Prostate gland (tissue), 2 donors: ENCODE measurements at regions not wholly inside any gene's neighbourhood (a gene's known extent, or its start where the extent isn't known, plus 50 kb on each side); places are given as distances from the start of the nearest gene placed in this dataset.

ENCODE experiments used
- DNase-seq: peaks from one replicate; pipeline ENCODE4 v3.0.0-alpha.2; 2019; ENCODE audit warnings: low spot score
- H3K27ac ChIP-seq, 2 donors: fragments of 200-600 bp; sonication (generic); 2 replicates each; pipeline ENCODE4 v1.5.1; 2017 to 2019
- H3K27me3 ChIP-seq: fragments of 200-600 bp; sonication (generic); replicated peaks from 2 replicates; pipeline ENCODE4 v1.5.1; 2019; ENCODE audit not compliant: insufficient read depth
- H3K36me3 ChIP-seq, 2 donors: fragments of 200-600 bp; sonication (generic); 1 replicate in 1 of 2; 2 replicates in 1 of 2; pipeline versions ENCODE4 v1.5.1 to v1.8.1; 2017 to 2019
- H3K4me1 ChIP-seq: fragments of 200-600 bp; sonication (generic); replicated peaks from 2 replicates; pipeline ENCODE4 v1.5.1; 2019
- H3K4me3 ChIP-seq, 2 donors: fragments of 200-600 bp; sonication (generic); 2 replicates each; pipeline ENCODE4 v1.5.1; 2017 to 2019
- H3K9me3 ChIP-seq: fragments of 200-600 bp; sonication (generic); 2 replicates; pipeline ENCODE4 v1.5.1; 2017
- POLR2A ChIP-seq: fragments of 450-650 bp; IDR thresholded peaks from one replicate; pipeline ENCODE4 v1.6.1; 2016; ENCODE audit warnings: antibody characterized with exemption, mild to moderate bottlenecking
- POLR2AphosphoS5 ChIP-seq: sonication (generic); formaldehyde crosslinking; IDR thresholded peaks from one replicate; pipeline ENCODE4 v1.6.1; 2017; ENCODE audit warnings: antibody characterized with exemption
- WGBS: methylation state at CpG from one replicate; pipeline ENCODE4 v1.1.5; 2018; 5-methylcytosine and 5-hydroxymethylcytosine counted together
- intact Hi-C: fragments of 100-400 bp; cut with DNase I; formaldehyde crosslinking; loops from one replicate; pipeline ENCODE4 v1.14.2; 2022
- TF ChIP-seq, protein P1 (sequence below), 4 experiments: fragments of 200-600 bp in 2 of 4; fragments of 450-650 bp in 2 of 4; sonication (generic) in 2 of 4; IDR thresholded peaks; 1 replicate in 3 of 4; 2 replicates in 1 of 4; pipeline ENCODE4 v1.5.1; 2016 to 2019; ENCODE audit warnings: antibody characterized with exemption in 4 of 4, mild to moderate bottlenecking in 2 of 4, moderate library complexity in 2 of 4

DNA sequence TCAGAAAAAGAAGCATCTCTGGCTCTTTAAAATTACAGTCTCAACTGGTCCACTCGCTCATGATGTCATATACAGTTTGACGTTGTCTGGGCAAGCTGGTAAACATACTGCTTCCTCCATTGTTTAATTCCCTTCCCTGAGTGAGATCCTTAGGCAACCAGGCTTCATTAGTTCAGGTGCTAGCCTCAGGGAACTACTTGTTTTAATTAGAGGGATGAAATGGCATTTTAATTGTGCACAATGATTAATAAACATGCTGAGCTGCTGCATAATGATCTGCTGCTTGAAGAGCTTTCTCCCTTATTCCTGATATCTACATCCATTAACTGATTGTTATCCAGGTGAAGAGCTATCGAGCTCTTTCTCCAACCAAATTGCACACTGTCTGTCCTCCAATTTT, 195.6 kb upstream of the ETAA1 start:
- 85% methylated on average over 3 of the region's 3 CpGs for WGBS
- H3K27me3 ChIP-seq, result no peaks in the 10 kb centered on the region
- H3K27ac ChIP-seq, result no peak overlapping the region
- intact Hi-C loops, result no loop called here
- TF ChIP-seq POLR2AphosphoS5 (no peak), POLR2A (no peak)
- TF ChIP-seq, protein P1, sequence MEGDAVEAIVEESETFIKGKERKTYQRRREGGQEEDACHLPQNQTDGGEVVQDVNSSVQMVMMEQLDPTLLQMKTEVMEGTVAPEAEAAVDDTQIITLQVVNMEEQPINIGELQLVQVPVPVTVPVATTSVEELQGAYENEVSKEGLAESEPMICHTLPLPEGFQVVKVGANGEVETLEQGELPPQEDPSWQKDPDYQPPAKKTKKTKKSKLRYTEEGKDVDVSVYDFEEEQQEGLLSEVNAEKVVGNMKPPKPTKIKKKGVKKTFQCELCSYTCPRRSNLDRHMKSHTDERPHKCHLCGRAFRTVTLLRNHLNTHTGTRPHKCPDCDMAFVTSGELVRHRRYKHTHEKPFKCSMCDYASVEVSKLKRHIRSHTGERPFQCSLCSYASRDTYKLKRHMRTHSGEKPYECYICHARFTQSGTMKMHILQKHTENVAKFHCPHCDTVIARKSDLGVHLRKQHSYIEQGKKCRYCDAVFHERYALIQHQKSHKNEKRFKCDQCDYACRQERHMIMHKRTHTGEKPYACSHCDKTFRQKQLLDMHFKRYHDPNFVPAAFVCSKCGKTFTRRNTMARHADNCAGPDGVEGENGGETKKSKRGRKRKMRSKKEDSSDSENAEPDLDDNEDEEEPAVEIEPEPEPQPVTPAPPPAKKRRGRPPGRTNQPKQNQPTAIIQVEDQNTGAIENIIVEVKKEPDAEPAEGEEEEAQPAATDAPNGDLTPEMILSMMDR (IDR thresholded peaks at IDR 0.05), result no peak
- no peak for DNase-seq
- no peak overlapping the region for H3K4me3 ChIP-seq
- H3K36me3 ChIP-seq, result no peaks in the 10 kb centered on the region
- no peaks in the 10 kb centered on the region for H3K9me3 ChIP-seq
- H3K4me1 ChIP-seq, result no peaks in the 10 kb centered on the region

DNA sequence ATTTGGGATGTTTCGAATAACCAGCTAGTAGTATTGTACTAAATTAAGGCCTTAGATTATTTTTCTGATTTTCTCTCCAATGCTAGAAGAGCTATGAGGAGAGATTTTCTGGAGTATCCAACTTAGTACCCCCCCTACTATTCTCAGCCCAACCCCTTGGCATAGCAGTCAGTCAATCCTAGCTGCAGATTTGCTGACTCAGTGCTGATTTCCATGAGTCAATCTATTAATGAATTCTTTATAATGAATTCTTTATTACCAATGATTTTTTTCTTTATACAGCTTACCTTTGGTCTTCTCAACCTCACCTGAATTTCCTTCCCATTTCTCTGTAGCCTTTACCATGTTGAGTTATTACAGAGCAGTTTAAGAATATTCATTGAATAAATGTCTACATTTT, 192.8 kb upstream of the ETAA1 start:
- intact Hi-C loops, result no loop called here
- no peak for DNase-seq

DNA sequence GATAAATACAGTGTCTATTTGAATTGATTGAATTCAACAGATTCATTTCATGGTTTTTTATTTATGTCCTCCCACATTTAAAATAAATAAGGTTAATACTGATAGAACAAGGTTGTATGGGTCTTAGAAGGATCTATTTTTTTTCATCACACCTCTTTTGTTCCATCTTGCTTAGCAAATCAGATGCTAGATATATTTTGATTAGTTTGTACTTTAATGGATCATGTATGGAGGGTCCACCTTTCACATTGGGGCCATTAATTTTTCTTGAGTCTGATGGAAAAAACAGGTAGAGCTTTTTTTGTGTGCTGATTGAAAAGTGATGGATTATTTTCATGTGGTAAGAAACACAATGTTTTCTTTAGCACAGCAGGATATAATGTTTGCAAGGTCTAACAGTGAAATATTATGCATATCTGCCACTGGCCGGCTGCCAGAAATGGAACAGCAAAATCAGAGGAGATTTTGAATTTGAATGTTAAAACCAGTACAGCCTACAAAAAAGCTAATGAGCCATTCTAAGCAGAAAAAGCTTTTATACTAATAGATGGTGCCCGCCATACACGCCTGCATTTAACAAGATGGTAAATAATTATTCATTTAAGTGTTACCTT, 188.1 kb upstream of the ETAA1 start:
- no peak for DNase-seq
- H3K36me3 ChIP-seq, result no peaks in the 10 kb centered on the region
- intact Hi-C loops, result no loop called here
- no peak overlapping the region for H3K4me3 ChIP-seq
- 88% methylated on average over 3 of the region's 3 CpGs for WGBS
- no peaks in the 10 kb centered on the region for H3K9me3 ChIP-seq
- no peaks in the 10 kb centered on the region for H3K4me1 ChIP-seq
- no peak overlapping the region for H3K27ac ChIP-seq
- TF ChIP-seq POLR2AphosphoS5, result no peak
- no peak for TF ChIP-seq POLR2A
- TF ChIP-seq, protein P1 (IDR thresholded peaks at IDR 0.05), result no peak
- no peaks in the 10 kb centered on the region for H3K27me3 ChIP-seq

More for the DNA sequence above, 192.8 kb upstream of the ETAA1 start:
- Histone ChIP-seq H3K4me1 (no peaks in the 10 kb centered on the region), H3K9me3 (no peaks in the 10 kb centered on the region), H3K27me3 (no peaks in the 10 kb centered on the region), H3K36me3 (no peaks in the 10 kb centered on the region), H3K4me3 (no peak overlapping the region), H3K27ac (no peak overlapping the region)
- whole genome bisulfite sequencing, result 97% methylated on average over 1 of the region's 1 CpG
- TF ChIP-seq POLR2AphosphoS5, result no peak
- TF ChIP-seq, protein P1 (IDR thresholded peaks at IDR 0.05), result no peak
- TF ChIP-seq POLR2A, result no peak

GRCh38 chr2:67210430-67210829, 186.7 kb upstream of the ETAA1 start:
- DNase-seq, result no peak
- Histone ChIP-seq H3K27me3 (no peaks in the 10 kb centered on the region), H3K9me3 (no peaks in the 10 kb centered on the region), H3K4me1 (no peaks in the 10 kb centered on the region), H3K27ac (no peak overlapping the region), H3K36me3 (no peaks in the 10 kb centered on the region), H3K4me3 (no peak overlapping the region)
- TF ChIP-seq POLR2A (no peak), POLR2AphosphoS5 (no peak)
- TF ChIP-seq, protein P1 (IDR thresholded peaks at IDR 0.05), result no peak
- intact Hi-C loops, result loop anchor here (10.0 kb wide), 1 partner anchor 326 kb away; no protein-coding TSS in a partner anchor
- WGBS, result 97% methylated on average over 4 of the region's 4 CpGs

GRCh38 chr2:67212203-67212602, 184.9 kb upstream of the ETAA1 start:
- intact Hi-C loops, result loop anchor here (10.0 kb wide), 1 partner anchor 327 kb away; no protein-coding TSS in a partner anchor
- WGBS, result 85% methylated on average over 1 of the region's 1 CpG
- TF ChIP-seq POLR2A, result no peak
- no peak for TF ChIP-seq POLR2AphosphoS5
- TF ChIP-seq, protein P1 (IDR thresholded peaks at IDR 0.05), result no peak
- H3K27ac ChIP-seq, result no peak overlapping the region
- no peaks in the 10 kb centered on the region for H3K9me3 ChIP-seq
- H3K36me3 ChIP-seq, result no peaks in the 10 kb centered on the region
- H3K27me3 ChIP-seq, result no peaks in the 10 kb centered on the region
- no peaks in the 10 kb centered on the region for H3K4me1 ChIP-seq
- no peak for DNase-seq
- H3K4me3 ChIP-seq, result no peak overlapping the region
